ENCODE measurements at regions not wholly inside any gene's neighbourhood (a gene's known extent, or its start where the extent isn't known, plus 50 kb on each side); places are given as distances from the start of the nearest gene placed in this dataset.

DNA sequence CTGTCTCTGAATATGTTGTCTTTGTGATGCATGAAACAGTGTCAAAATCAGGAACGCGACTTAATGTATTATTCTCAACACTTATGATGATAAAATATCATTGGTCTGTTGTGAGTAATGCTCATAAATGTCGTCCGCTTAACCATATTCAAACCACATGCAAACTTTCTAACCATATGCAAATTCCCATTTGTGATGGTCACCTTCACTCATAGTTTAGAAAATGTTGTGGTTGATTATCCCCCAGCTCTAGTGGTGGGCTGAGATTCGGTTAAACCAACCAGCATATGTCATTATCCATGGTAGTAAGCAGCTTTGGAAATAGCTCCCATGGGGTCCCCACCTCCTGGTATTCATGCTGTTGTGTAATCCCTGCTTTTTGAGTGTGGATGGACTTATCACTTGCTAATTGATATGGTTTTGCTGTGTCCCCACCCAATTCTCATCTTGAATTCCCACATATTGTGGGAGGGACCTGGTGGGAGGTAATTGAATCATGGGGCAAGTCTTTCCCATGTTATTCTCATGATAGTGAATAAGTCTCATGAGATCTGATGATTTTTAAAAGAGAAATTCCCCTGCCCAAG is 360.0 kb upstream of the TSHZ2 start:
- Histone ChIP-seq H3K27ac (ENCODE audit: insufficient read depth, low read length) (no peak overlapping the region), H3K9me3 (ENCODE audit: control insufficient read depth, insufficient read depth, low read length) (no peaks in the 10 kb centered on the region), H4K8ac (ENCODE audit: low read depth in 2 of 2, low read length in 2 of 2) (no peak overlapping the region), H3K4me1 (ENCODE audit: control insufficient read depth, insufficient read depth, low read length) (no peaks in the 10 kb centered on the region), H2BK5ac (ENCODE audit: low read depth, low read length, poor library complexity, severe bottlenecking) (no peak overlapping the region), H3K23ac (ENCODE audit: low read depth, low read length) (no peak overlapping the region), H4K5ac (ENCODE audit: low read depth, low read length) (no peak overlapping the region), H4K20me1 (ENCODE audit: insufficient read depth, low read length) (no peaks in the 10 kb centered on the region), H4K91ac (ENCODE audit: insufficient read depth, low read depth, low read length) (no peak overlapping the region), H3K9ac (ENCODE audit: low read depth, low read length) (no peak overlapping the region), H2BK120ac (ENCODE audit: low read depth, low read length) (no peak overlapping the region), H2BK15ac (ENCODE audit: low read depth, low read length) (no peak overlapping the region), H3K56ac (ENCODE audit: extremely low read depth, insufficient read depth, low read length) (no peak overlapping the region), H2AK9ac (replicated peaks; ENCODE audit: low read depth, low read length, poor library complexity) (no peak overlapping the region), H3K4me2 (ENCODE audit: low read depth, low read length) (no peak overlapping the region), H3K14ac (replicated peaks; ENCODE audit: low read depth, low read length) (no peak overlapping the region), H2AK5ac (ENCODE audit: low read depth, low read length) (no peak overlapping the region), H3K27me3 (ENCODE audit: control insufficient read depth, insufficient read depth, low read length) (no peaks in the 10 kb centered on the region), H3K4ac (ENCODE audit: low read depth, low read length) (no peak overlapping the region), H3K9me1 (ENCODE audit: insufficient read depth, low read length) (no peaks in the 10 kb centered on the region), H3K4me3 (ENCODE audit: insufficient read depth, low read depth, low read length) (no peak overlapping the region), H2AFZ (replicated peaks; ENCODE audit: low read length, poor library complexity) (no peak overlapping the region), H3K79me1 (ENCODE audit: low read depth in 1 of 2, low read length in 2 of 2) (no peaks in the 10 kb centered on the region), H2BK20ac (ENCODE audit: low read depth, low read length) (no peak overlapping the region), H3K18ac (ENCODE audit: low read depth, low read length) (no peak overlapping the region), H3K36me3 (ENCODE audit: control insufficient read depth, insufficient read depth, low read length) (no peaks in the 10 kb centered on the region)
- WGBS, 2 experiments (ENCODE audit: extremely low coverage in 2 of 2, insufficient read length in 1 of 2): no CpG with 5 or more reads among the region's 5 CpGs
- in situ Hi-C loops (cut with MboI; ENCODE audit: low sequenced_read_pairs): no loop called here
- ChIA-PET CTCF (no interaction called here), POLR2A (ENCODE audit: unreplicated experiment) (no interaction called here)
- dilution Hi-C loops (cut with HindIII; ENCODE audit: low sequenced_read_pairs, unreplicated experiment): no loop called here
- DNase-seq: no peak
- TF ChIP-seq POLR2A (IDR thresholded peaks at IDR 0.05; ENCODE audit: low read depth, low read length) (no peak), FOS (IDR thresholded peaks at IDR 0.05; ENCODE audit: low read depth, low read length) (no peak), CEBPB (IDR thresholded peaks at IDR 0.05; ENCODE audit: low read depth, low read length) (no peak), MAFK (IDR thresholded peaks at IDR 0.05; ENCODE audit: low read depth, low read length) (no peak), MAZ (IDR thresholded peaks at IDR 0.05; ENCODE audit: borderline replicate concordance, low read depth, low read length) (no peak), RCOR1 (IDR thresholded peaks at IDR 0.05; ENCODE audit: insufficient replicate concordance, low read length) (no peak), RFX5 (IDR thresholded peaks at IDR 0.05; ENCODE audit: low read depth, low read length) (no peak), RAD21 (IDR thresholded peaks at IDR 0.05; ENCODE audit: low read length) (no peak), MXI1 (IDR thresholded peaks at IDR 0.05; ENCODE audit: borderline replicate concordance, low read depth, low read length) (no peak), SMC3 (IDR thresholded peaks at IDR 0.05; ENCODE audit: low read depth, low read length) (no peak), CHD1 (IDR thresholded peaks at IDR 0.05; ENCODE audit: low read depth, low read length) (no peak), NFE2L2 (IDR thresholded peaks at IDR 0.05; ENCODE audit: low read depth, low read length) (no peak), BHLHE40 (IDR thresholded peaks at IDR 0.05; ENCODE audit: low read depth, low read length) (no peak)
- TF ChIP-seq, protein P1, sequence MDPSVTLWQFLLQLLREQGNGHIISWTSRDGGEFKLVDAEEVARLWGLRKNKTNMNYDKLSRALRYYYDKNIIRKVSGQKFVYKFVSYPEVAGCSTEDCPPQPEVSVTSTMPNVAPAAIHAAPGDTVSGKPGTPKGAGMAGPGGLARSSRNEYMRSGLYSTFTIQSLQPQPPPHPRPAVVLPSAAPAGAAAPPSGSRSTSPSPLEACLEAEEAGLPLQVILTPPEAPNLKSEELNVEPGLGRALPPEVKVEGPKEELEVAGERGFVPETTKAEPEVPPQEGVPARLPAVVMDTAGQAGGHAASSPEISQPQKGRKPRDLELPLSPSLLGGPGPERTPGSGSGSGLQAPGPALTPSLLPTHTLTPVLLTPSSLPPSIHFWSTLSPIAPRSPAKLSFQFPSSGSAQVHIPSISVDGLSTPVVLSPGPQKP (IDR thresholded peaks at IDR 0.05; ENCODE audit: borderline replicate concordance, low read depth, low read length): no peak
- TF ChIP-seq, protein P2, sequence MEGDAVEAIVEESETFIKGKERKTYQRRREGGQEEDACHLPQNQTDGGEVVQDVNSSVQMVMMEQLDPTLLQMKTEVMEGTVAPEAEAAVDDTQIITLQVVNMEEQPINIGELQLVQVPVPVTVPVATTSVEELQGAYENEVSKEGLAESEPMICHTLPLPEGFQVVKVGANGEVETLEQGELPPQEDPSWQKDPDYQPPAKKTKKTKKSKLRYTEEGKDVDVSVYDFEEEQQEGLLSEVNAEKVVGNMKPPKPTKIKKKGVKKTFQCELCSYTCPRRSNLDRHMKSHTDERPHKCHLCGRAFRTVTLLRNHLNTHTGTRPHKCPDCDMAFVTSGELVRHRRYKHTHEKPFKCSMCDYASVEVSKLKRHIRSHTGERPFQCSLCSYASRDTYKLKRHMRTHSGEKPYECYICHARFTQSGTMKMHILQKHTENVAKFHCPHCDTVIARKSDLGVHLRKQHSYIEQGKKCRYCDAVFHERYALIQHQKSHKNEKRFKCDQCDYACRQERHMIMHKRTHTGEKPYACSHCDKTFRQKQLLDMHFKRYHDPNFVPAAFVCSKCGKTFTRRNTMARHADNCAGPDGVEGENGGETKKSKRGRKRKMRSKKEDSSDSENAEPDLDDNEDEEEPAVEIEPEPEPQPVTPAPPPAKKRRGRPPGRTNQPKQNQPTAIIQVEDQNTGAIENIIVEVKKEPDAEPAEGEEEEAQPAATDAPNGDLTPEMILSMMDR (conservative IDR thresholded peaks at IDR 0.05; ENCODE audit: low read depth, low read length): no peak
- TF ChIP-seq, protein P3, sequence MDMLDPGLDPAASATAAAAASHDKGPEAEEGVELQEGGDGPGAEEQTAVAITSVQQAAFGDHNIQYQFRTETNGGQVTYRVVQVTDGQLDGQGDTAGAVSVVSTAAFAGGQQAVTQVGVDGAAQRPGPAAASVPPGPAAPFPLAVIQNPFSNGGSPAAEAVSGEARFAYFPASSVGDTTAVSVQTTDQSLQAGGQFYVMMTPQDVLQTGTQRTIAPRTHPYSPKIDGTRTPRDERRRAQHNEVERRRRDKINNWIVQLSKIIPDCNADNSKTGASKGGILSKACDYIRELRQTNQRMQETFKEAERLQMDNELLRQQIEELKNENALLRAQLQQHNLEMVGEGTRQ (IDR thresholded peaks at IDR 0.05; ENCODE audit: low read depth, low read length): no peak
- no TSS peak for BruUV-seq (replicated peaks)
- ATAC-seq (ENCODE audit: low read depth): no peak
- intact Hi-C loops (cut with micrococcal nuclease): no loop called here

Data from IMR-90 (cell line).